Epithelial cell of prostate (primary cell): ENCODE measurements at regions not wholly inside any gene's neighbourhood (a gene's known extent, or its start where the extent isn't known, plus 50 kb on each side); places are given as distances from the start of the nearest gene placed in this dataset.

Source experiments
- DNase-seq: peaks from one replicate; pipeline ENCODE4 v3.0.0-alpha.2; 2011; ENCODE audit warnings: low read depth, low spot score
- H3K27ac ChIP-seq: fragments of 450-650 bp; 2 replicates; pipeline ENCODE4 v1.5.1; 2017; ENCODE audit warnings: mild to moderate bottlenecking

DNA sequence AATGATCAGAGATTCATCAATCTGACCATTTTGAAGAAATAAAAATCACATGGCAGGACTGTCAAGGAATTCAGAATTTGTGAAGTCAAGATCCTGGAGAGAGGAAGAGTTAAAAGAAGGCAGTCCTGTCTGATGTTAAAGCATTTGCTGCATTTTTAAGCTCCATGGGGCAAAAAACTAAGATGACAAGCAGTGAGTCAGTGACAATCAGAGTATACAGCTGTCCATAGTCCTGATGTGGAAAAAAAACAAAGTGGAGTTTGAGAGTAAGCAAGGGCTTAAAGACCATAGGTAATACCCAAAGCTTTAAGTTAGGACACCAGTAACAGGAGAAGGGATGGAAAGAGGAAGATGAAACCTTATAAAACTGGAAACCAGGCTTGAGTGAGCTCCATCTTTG, 412.7 kb upstream of the ANKRD30A start:
- no peak for DNase-seq

DNA sequence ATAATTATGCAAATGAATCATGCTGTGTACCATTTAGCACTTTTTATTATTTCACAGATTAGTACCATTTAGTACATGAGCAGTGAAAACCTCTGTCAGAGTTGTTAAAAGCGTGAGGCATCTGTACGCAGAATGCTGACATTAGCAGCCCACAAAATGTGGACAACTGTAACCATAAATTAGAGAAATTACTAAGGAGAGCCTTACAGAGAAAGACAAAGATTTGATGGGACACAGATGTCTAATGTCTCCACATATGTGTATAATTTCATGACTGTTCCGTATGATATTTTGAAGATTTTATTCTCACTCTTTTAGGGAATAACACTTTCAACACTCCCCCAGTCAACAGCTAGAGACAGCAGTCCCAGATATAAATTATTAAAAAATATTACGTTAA, 414.0 kb upstream of the ANKRD30A start:
- no peak for DNase-seq
- H3K27ac ChIP-seq: no peak overlapping the region

More for the DNA sequence above, 412.7 kb upstream of the ANKRD30A start:
- no peak overlapping the region for H3K27ac ChIP-seq

DNA sequence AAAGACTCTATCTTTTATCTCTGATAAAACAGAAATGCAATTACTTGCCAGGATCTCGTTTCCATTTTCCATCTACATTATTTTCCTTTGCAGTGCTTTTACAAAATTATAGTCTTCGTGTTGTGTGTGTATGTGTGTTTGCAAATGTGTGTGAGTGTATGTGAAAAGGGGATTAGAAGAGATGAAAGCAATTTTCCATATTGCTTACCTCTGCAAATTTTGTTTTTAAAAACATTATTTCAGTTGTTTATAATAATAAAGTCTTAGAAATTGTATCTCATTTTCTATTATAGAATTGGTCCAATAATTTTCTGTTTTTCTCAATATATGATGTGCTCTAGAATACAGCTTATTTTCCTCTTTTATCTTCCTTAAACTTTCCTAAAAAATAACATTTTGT, 421.3 kb upstream of the ANKRD30A start:
- no peak for DNase-seq

DNA sequence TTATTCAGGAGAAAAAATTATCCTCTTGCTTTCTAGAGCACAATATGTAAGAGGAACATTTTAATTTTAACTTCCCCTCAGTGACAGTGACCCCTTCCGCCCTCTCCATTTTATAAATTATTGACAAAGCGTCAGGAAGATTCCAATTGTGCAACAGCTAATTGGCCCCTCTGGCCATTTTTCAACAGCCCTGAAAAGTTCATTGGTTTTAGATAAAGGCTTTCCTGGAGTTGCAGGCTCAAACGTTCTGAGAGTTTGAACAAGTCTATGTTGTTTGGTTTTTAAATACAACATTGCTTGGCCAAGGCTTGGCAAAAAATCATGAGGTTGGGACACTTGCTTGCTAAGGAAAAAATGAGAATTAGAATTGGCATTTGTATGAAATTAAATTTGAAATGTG, 422.2 kb upstream of the ANKRD30A start:
- DNase-seq: no peak
- no peak overlapping the region for H3K27ac ChIP-seq

More for the DNA sequence above, 421.3 kb upstream of the ANKRD30A start:
- H3K27ac ChIP-seq: no peak overlapping the region

DNA sequence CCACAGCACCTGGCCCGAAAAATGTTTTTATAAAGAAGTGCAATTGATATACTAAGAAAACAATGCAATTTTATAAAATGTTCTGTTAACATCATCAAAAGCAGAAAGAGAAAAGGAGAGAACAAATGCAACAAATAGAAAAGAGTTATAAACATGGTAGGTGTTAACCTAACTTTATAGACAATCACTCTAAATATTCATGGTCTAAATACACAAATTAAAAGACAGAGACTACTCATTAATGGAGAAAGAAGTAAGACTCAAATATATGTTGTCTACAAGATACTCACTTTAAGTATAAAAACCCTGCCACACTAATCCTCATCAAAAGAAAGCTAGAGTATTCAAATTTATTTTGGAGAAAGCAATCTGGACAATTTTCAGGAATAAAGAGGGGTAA, 425.3 kb upstream of the ANKRD30A start:
- no peak overlapping the region for H3K27ac ChIP-seq
- DNase-seq: no peak

DNA sequence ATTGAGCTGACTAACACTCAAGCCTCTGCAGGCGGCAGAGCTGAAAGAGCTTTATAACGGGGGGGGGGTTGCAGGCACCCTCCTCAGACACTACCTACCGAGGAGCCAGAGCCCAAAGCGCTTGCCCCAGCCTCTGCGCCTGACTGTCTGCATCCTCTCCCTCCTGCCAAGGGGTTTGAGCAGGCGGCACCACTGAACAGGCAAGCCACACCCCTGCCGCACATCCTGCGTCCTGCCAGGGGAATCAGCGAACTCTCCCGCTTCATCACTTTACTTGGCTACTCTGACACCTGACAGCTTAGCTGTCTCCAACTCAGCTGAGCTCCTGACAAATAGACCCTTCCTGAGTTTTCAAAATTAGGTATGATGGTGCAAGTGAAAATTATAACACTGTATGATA, 432.6 kb upstream of the ANKRD30A start:
- DNase-seq: no peak
- no peak overlapping the region for H3K27ac ChIP-seq

DNA sequence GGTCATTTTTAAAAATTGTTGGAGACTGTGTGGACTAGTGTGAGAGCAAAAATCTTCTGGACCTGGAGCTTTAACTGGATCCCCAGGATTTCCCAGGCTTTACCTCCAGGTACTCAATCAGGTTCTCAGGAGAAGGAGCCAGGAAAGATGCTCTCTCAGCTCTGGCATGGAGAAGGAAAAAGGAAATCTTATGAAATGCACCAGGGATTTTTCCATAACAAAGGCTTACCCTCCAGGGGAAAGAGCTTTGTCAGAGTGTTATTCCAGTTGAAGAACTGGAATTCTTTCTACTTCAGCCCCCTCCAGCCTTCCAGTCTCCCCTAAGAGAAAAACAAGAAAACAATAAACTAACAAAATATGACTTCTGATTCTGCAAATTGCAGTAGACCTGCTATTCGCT, 436.7 kb upstream of the ANKRD30A start:
- DNase-seq: no peak
- no peak overlapping the region for H3K27ac ChIP-seq

DNA sequence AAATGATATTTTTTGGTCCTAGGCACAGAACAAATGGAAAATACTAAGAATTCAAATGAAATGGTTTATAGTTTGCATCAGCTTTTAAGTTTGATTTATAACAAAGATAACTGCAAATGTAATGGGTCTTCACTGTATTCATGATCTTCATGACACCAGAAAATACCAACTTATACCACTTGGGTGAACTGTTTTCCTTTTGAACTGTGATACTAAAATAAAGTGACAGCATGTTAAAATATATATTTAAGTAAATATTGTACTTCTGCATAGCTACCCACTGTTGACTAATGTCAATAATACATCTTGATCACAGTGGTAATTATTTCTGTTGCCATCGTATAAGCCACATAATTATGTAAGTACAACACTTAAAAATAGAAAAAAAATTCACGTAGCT, 442.0 kb upstream of the ANKRD30A start:
- DNase-seq: no peak
- H3K27ac ChIP-seq: no peak overlapping the region

DNA sequence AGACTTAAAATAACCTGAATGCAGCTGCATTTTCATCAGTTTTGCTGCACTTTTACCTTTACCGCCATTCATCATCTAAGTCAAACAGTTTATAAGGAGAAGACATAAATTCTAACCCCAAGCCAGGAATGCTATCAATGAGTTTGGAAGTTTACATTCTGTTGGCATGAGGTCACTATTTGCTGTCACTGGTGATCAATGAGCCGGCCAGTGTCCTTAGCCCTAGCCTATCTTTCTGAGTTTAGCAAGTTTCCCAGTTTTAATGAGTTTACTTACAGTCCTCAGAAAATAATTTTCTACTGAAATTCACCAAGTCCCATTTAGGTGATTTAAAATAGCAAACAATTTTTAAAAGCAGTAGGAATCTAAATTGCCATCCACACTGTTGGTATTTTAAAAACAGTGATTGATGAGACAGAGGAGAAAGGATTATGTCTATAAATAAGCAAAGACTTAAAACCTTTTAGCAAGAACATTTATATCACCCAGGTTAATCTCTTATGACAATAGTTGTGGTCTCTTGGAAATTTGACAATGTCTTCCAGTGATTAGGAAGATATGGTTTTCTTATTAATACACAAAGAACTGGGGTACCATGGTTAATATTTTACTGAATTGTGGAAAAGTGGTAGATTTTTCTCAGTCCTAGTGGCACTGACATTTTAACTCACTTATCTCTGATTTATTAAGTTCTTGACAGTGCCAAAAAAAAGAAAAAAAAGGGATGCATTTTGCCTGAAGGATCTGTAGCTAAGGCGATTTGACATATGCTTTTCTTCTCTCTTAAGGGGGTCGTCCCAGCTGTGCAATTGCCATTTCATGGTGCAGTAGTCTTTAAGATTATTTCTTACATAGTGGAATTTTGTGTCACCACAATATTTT, 443.4 kb upstream of the ANKRD30A start:
- H3K27ac ChIP-seq: no peak overlapping the region
- DNase-seq: no peak

DNA sequence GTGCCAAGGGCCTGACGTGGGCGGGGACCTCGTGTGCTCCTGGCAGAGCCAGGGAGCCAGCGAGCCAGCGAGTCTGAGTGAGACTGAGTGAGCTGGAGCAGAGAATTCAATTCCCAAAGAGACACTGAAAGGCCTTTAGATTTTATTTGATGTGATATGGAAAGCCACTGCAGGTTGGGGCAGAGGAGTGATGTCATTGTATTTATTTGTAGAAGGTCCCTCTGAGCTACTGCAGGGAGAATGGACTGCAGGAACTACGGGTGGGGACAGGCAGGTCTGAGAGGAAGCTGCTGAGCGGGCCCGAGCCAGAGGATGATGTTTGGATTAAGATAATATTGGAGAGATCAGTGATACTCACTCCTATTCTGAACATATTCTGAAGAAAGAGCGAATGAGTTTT, 445.8 kb upstream of the ANKRD30A start:
- H3K27ac ChIP-seq: no peak overlapping the region
- no peak for DNase-seq

DNA sequence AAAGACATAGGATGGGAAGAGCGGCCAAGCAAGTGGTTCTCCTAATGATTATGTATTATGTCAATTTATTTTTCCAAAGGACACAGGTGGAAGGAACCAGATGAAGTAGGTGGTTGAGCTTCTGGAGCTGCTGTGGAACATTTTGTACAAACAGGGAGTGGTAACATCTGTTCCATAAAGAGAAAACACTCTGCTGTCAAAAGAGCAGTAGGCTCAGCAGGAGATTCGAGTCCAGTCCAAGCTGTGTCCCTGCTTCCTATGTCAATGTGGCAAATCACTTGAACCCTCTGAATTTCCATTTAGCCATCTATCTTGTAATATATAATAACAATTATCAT, 448.0 kb upstream of the ANKRD30A start:
- H3K27ac ChIP-seq: no peak overlapping the region
- DNase-seq: no peak

DNA sequence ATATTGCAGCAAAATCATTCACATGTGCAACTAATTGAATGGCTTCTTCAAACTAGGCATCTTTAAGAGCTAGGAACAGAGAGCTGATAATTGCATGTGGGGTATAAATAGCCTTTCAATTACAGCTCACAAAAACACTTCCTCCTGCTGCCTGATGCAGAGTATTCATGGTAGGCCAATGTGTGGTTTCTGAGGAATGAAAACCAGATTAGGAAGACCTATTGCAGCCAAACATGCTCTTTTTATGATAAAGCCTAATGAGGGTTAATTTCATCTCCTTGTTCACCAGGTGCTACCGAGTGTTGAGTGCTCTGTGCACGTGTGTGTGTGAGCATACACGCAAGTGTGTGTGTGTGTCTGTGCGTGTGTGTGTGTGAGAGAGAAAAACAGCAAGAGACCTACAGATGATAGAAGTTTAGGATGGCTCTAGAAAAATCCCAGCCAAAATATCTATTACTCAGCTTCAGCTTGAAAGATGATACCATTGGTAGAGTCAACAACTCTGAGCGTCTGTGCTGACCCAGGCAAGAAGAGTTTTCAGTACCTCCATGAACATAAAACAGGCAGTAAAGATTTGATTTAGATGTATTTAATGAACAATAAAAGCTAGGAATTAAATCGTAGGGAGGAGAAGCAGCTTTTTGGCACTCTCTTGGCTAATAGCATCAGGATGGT, 448.5 kb upstream of the ANKRD30A start:
- no peak overlapping the region for H3K27ac ChIP-seq
- no peak for DNase-seq

DNA sequence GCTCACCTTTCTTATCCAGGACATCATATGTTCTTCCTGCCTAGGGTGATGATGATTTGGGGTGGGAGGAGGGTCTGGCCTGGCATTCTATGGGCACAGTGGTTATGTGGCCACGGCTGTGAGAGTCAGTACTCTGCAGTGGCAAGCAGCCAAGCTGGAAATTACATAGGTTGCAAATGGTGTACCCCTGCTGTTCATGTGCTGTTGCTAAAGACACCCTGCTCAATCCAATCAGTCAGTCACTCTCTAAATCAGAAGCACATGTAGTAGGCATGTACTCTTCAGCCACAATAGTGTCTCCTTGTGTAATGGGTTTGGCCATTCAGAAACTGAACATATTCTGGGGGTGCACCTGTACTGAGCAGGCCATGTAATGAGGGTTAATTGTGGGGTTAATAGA, 449.1 kb upstream of the ANKRD30A start:
- no peak overlapping the region for H3K27ac ChIP-seq
- DNase-seq: no peak

DNA sequence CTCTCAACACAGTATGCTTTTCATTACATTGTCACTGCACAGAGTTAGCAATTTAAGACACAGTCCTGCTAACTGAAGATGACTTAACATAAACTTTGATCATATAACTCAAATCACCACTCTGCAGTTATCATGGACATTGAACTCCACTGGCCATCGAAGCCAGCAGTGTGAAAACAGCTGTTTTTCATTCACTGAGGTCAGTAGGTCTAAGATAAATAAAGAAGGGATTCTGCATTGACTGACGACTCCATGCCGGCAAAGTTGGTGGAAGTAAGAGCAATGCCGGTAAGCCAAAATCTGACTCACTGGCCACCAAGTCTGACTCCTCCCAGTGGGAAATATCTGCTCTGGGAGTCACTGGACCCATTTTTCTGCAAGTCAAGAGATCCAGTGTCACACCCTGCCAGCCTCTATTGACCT, 449.9 kb upstream of the ANKRD30A start:
- no peak for DNase-seq
- H3K27ac ChIP-seq: no peak overlapping the region

DNA sequence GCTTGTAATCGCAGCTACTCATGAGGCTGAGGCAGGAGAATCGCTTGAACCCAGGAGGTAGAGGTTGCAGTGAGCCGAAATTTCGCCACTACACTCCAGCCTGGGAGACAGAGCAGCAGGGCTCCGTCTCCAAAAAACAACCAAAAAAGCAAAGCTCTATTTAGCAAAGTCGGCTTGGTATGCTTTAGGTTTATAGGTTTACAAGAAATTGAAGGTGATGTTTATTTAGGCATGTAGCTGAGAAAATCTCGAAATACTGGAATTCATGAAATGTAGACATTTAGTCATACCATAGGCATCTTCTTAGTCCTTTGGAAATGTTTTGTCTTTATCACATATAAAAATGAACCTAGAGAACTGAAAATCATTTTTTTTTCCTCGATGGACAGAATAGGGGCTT, 453.8 kb upstream of the ANKRD30A start:
- H3K27ac ChIP-seq: no peak overlapping the region
- DNase-seq: no peak

DNA sequence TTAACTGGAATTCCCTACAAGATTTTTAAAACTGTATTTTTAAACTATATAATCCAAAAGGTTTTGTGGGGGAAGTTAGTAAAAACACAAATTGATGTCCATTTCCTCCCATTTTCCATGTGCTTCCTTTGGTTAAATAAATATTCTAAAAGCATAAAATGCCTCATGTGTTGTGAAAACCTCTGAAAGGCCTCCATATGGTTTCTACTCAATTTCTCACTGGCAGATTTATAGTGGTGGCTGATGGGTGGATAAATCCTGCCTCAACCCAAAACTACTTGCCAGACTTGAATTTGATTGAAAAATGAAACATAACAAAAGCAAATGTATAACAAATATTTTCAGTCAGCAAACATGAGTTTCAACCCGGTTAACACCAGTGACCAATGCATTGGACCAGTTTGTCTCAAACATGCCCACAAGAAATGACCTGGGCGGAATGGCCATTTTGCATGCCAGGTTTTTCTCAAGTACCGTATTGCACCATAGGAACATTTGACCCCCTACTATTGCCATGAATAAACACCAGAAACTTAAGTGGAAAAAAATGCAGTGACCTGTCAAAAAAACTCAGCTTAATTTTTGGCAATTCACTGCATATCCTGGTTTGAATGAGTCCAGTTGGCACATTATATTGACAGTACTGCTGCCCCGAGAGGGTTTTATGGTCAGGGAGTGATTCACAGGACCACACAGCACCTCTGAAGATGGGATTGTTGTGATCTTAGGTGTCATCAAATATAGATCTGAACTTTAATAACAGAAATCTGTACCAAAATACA, 454.6 kb upstream of the ANKRD30A start:
- no peak for DNase-seq
- no peak overlapping the region for H3K27ac ChIP-seq

DNA sequence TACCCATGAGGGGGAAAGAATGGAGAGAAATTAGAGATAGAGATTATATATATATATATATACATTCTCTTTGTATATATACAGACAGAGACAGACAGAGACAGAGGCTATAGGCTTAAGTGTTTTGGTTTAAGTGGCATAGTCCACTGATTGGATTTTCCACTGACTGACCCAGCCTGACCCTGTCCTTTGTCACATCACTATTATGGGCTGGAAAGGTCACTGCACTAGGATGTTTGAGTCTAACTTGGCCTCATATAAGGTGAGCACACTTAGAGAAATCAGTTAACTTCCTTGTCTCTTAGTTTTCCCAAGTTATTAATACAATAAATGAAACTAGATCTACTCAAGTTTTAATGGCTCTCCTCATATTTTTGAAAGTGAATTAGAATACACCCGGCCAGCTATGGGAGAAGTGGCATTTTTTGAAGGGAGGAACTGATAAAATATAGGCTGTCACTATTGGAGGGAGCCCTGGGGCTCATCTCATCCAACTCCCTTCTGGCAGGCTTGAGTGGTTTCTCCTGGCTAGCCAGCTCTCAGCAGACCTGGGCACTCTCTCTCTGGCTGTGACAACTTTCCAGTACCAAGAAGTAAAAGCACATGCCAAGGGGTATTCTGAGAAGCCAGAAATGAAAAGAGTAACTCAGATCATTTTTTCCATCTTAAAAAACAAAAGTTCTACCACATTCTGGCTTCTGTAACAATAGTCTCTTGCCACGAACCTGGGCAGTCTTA, 455.6 kb upstream of the ANKRD30A start:
- DNase-seq: no peak
- H3K27ac ChIP-seq: no peak overlapping the region

DNA sequence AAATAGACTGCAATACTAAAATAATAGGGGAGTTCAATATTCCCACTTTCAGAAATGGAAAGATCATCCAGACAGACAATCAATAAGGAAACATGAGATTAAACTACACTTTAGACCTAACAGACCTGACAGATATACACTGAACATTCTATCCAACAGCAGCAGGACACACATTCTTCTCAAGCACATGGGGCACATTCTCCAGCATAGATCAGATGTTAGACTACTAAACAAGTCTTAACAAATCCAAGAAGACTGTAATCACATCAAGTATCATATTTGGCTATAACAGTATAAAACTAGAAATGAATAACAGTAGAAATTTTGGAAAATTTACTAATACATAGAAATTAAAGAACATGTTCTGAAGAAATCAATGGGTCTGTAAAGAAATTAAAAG, 458.9 kb upstream of the ANKRD30A start:
- no peak overlapping the region for H3K27ac ChIP-seq
- DNase-seq: no peak

DNA sequence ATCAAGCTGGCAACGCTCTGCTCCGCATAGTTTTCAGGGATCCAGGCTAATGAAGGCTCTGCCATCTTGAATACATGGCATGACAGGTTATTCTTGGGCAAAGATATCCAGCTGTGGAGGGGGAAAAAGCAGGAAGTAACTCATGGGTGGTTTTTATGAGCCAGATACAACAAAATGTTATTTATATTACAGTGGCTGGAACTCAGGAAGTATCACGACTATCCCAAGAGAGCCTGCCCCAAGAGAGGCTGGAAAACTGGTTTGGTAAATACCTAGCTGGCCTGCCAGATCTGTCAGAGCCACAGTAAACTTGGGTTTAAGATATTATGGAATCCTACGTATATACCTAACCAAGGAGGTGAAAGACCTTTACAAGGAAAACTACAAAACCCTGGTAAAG, 462.8 kb upstream of the ANKRD30A start:
- DNase-seq: no peak
- H3K27ac ChIP-seq: no peak overlapping the region

DNA sequence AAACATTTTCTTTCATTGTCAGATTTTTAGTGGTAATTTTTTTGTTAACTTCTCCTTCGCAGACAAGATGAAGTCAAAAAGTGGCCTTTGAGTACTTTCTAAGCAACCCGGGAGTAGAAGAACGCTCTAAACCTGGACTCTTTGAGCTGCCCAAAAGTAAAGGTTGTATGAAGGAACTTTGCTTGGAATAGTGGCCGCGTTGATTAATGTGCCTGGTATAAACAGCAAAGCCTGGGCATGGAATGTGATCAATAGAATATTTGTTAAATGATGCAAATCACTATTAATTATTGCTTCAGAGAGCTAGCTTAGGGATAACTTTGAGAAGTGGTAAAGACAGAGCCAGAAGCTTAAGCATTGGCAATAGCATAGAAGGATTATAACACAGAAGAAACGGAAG, 475.1 kb upstream of the ANKRD30A start:
- no peak for DNase-seq
- H3K27ac ChIP-seq: no peak overlapping the region
